MV-4-11 (cell line): ENCODE measurements at regions not wholly inside any gene's neighbourhood (a gene's known extent, or its start where the extent isn't known, plus 50 kb on each side); places are given as distances from the start of the nearest gene placed in this dataset.
"Not testable (repeated sequence)": the region's sequence is repeated elsewhere in the genome, so short reads cannot be mapped to it uniquely, and the experiment has no call there.

Source experiments
- DNase-seq: peaks from one replicate; lab custom pipeline; 2025; lab: John Stamatoyannopoulos, UW

DNA sequence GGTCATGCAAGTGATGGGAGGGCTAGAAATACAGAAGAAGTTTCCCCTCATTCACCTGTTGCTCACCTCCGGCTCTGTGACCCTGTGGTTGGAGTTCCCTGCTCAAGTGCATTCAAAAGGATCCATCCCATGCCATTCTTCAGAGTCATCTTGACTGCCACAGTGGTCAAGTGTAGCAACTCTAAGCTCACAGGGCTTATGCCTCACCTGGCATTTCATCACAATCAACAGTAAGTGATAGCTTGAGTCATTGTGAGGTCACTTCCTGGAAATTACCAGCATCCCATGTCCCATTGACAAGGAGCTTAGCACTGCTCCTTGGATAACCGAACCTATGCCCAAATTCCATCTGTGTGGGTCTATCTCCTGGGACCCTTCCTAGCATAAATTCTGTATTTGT is 55.6 kb downstream of the OR4C45 start:
- DNase-seq: no peak

DNA sequence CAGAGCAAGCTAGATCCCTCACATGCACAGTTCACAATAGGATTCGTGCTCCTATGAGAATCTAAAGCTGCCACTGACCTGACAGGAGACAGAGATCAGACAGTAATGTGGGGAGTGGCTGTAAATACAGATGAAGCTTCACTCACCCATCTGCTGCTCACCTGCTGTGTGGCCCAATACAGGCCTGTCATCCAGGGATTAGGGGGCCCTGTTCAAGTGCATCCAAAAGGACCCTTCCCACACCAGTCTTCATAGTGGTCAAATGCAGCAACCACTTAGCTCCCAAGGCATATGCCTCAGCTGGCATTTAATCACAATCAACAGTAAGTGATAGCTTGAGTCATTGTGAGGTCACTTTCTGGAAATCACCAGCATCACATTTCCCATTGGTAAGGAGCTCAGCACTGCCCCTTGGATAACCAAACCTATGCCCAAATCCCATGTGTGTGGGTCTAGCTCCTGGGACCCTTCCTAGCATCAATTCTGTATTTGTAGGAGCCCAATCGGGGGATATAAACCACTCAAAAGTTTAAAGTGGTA is 65.6 kb downstream of the OR4C45 start:
- DNase-seq: no peak

DNA sequence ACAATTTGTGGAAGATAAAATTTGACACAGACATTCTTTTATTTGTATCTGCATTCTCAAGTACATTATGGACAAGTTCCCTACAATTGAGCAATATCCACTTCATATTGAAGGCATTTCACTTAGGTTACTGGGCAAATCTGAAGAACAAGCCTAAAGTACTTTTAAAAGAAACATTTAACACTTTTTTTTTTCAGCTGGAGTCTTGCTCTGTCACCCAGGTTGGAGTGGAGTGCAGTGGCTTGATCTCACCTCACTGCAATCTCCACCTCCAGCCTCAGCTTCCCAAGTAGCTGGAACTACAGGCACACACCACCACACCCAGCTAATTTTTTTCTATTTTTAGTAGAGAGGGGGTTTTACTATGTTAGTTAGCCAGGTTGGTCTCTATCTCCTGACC is 70.2 kb downstream of the OR4C45 start:
- DNase-seq: no peak

DNA sequence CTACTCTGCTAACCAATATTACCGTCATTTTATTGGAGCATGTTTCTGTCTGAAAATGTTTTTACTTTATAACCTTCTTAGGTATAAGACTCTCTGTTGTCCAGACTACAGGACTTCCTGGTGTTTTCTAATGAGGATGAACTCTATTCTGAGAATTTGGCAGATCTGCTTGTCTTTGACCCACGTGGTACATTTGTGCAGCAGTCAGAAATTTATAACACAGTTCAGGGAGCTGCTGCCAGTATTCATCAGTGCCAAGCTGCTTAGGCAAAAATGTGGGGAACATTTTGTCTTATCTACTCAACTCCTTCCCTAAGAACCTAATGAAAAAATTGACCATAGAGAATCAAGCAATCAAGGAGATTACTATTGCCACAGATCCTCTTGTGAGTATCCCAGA is 108.0 kb downstream of the OR4C45 start:
- not testable (repeated sequence) for DNase-seq

DNA sequence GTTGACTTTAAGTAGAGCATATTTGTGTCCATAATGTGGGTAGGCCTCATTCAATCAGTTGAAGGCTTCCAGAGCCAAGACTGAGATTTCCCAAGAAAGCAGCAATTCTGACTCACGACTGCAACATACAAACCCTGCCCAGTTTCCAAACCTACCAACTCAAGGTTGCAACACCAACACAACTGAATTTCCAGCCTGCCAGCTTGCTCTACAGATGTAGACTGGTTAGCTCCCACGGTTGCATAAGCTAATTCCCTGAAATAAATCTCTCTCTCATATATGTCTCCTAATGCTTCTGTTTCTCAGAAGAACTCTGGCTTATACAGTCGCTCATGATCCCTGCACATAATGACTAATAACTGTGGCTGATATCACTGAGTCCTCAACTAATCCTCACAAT is 113.6 kb downstream of the OR4C45 start:
- peak; percentile 87 for DNase-seq

DNA sequence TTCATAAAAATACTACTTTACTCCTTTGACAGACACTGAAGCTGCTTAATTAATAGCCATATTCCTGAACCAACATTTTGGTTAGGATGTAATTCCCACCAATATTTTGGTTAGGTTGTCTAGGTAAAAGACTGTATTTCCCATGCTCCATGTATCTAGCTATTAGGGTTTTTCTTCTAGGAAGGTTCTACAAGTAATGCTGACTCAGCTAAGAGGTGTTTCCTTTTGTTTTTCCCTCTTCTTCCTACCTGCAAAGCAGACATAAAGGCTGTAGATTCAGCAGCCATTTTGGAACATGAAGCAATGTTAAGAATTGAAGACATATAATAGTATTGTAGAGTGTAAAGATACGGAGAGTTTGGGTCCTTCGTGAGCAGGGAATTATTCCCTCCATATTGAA is 115.3 kb downstream of the OR4C45 start:
- not testable (repeated sequence) for DNase-seq

- DNase-seq: no peak
Observed at GRCh38 chr11:50155508-50155907, 122.8 kb downstream of the OR4C45 start.

- DNase-seq: no peak
Observed at GRCh38 chr11:50164050-50164449, 131.4 kb downstream of the OR4C45 start.

GRCh38 chr11:50169634-50170033 is 137.0 kb downstream of the OR4C45 start:
- DNase-seq: no peak

GRCh38 chr11:50170115-50170514 is 137.4 kb downstream of the OR4C45 start:
- no peak for DNase-seq

GRCh38 chr11:50174189-50174588 is 141.5 kb downstream of the OR4C45 start:
- no peak for DNase-seq

DNA sequence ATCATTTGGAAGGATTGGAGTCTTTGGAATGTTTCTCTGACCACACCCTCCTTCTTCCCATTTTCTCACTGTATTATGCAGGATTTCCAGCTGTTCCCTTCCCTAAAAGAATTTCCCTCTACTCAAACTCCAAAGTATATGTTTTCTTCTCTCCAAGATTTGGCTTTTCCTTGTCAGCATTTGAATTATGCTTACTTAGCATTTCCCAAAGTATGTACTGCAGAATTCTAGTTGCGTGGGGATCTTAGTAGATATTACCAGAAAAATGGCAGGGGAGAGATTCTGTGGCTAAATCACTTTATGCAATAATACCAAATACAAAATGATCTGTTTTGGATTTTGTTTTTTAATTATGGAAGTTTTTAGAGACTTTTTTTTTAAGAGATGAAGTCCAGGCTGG is 142.3 kb downstream of the OR4C45 start:
- no peak for DNase-seq

GRCh38 chr11:50178737-50179136 is 146.1 kb downstream of the OR4C45 start:
- no peak for DNase-seq

GRCh38 chr11:50181334-50181733 is 148.7 kb downstream of the OR4C45 start:
- no peak for DNase-seq

- DNase-seq: peak; percentile 7
Observed at GRCh38 chr11:50182486-50182885, 149.8 kb downstream of the OR4C45 start.

- DNase-seq: not testable (repeated sequence)
Observed at GRCh38 chr11:50183170-50183569, 150.5 kb downstream of the OR4C45 start.

GRCh38 chr11:50186146-50186545 is 153.5 kb downstream of the OR4C45 start:
- DNase-seq: no peak

- peak; percentile 99 for DNase-seq
Observed at GRCh38 chr11:50187220-50187619, 154.5 kb downstream of the OR4C45 start.

DNA sequence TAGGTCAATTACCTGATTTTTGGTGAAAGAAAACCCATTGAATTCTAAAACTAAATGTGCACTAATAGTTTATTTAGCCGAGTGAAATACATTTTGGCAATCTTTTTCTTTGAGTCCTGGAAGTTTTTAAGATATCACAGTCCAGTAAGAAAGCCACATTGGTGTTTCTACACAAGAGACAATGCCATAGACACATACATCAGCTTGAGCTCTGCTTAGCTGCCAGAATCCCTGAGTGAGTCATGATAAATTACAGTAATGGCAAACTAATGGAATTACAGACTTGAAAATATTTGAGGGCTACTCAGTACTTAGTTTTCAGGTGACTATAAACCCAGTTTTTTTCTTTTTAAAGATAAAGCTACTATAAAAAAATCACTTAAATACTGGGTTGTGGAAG is 155.4 kb downstream of the OR4C45 start:
- no peak for DNase-seq

- DNase-seq: no peak
Observed at GRCh38 chr11:50192743-50193142, 160.1 kb downstream of the OR4C45 start.

DNA sequence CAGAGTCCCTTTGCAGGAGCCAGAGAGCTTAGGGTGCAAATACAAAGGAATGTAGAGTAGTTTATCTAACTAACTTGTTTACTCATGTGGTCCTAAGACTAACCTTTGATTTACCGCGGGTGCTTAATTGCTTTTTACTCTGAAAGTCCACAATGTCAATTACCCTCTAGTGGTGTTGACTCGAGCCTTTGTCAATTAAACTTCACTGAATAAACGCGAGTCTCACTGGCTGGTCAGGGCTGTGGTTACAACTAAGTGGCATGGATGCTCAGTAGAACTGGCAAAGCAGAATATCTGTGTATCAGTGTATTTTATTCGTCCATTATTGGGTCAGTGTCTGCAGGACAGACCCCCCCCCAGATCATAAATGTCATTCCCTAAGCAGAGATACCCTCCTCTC is 181.7 kb downstream of the OR4C45 start:
- DNase-seq: no peak

DNA sequence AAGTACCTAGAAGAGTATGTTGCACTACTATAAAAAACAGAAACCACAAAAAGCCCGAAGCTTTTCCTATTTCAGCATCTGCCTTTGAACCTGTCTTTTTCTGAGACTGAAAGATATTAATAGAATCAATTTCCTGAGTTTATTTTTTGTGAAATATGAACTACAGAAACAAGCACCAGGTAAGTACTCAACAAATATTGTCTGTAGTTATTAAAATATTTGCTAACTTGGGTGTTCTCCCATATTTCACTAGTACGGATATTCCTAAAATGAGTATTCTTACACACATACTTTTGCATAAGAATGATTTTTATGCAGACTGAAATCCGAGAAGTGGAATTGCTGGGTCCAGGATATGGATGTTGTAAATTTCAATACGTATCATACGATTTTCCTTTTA is 188.0 kb downstream of the OR4C45 start:
- no peak for DNase-seq

DNA sequence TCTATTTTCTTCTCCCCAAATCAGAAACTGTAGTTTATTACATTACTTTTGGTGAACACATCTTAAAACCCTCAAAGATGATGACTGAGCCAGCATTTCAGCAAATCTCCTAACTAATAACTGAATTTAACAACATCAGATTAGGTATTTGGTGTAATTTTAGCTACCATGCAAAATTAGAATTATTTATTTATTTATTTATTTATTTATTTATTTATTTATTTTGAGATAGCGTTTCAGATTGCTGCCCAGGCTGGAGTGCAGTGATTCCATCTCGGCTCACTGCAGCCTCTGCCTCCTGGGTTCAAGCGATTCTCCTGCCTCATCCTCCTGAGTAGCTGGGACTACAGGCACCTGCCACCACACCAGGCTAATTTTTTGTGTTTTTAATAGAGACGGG is 205.7 kb downstream of the OR4C45 start:
- not testable (repeated sequence) for DNase-seq

GRCh38 chr11:50246183-50246582 is 213.5 kb downstream of the OR4C45 start:
- DNase-seq: no peak

DNA sequence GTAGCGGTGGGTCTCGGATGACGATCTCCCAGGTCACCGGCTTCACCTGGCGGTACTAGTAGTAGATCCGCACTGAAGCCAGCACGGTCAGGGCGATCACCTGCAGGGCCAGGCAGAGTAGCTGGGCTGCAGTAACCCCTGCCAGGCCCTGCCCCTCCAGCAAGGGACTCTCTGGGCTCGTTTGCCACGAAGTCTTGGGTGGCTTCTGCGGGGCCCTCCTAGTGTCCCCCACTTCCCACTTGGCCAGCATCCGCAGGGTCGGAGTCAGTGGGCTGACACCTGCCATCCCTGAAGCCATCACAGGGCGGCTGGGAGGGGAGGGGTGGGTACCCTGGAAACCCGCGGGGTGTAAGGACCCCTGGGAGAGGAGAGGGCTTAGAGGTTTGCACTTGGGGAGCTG is 214.0 kb downstream of the OR4C45 start:
- no peak for DNase-seq
